ENCODE measurements at regions not wholly inside any gene's neighbourhood (a gene's known extent, or its start where the extent isn't known, plus 50 kb on each side); places are given as distances from the start of the nearest gene placed in this dataset.
A peak's percentile ranks its signal among the peaks of the same experiment; 100 is the strongest.

DNA sequence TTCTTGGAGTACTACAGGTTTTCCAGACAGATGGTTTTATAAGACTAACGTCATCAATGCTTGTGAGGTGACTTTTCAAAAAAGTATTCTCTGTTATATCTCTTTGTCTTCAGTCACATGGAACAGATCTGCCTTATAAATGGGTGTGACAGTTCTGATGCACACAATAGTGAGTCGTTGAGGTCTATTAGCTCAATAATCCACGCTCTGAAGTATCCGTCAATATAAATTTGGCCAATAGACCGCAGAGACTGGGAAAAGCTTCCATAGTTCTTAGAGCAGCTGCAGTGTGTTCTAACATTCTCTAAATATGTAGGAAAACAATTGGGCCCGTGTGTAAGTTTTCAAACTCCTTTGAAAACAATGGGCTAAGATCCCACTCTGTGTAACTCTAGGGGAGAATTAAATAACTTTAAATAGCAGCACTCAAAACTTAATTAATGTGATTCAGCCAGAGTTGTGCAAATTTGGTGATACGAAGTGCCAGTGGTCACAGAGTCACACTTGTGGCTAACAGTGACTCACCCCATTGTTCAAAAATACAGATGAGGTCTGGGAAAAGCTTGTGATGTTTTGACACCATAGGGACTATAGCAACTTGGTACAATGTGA, 316.0 kb downstream of the LMO4 start:
- no peak for DNase-seq (ENCODE audit: insufficient read length, low spot score, missing footprints)
- Histone ChIP-seq H3K4me2 (ENCODE audit: insufficient read depth, low read length) (peak overlapping the region; percentile 2), H3K4me3 (ENCODE audit: insufficient read depth, low read length) (no peak overlapping the region), H3K27me3 (ENCODE audit: insufficient read depth, low read length) (no peaks in the 10 kb centered on the region), H4K20me1 (ENCODE audit: insufficient read depth, low read length) (no peaks in the 10 kb centered on the region), H3K27ac (ENCODE audit: low read depth, low read length) (peak overlapping the region; percentile 79), H3K79me2 (ENCODE audit: insufficient read depth, low read length) (no peaks in the 10 kb centered on the region), H3K36me3 (ENCODE audit: insufficient read depth, low read length) (no peaks in the 10 kb centered on the region), H3K9me3 (ENCODE audit: low read depth, low read length) (no peaks in the 10 kb centered on the region), H2AFZ (ENCODE audit: low read length) (peak overlapping the region; percentile 44), H3K4me1 (ENCODE audit: insufficient read depth, low read length) (peaks cover 16% of the 10 kb centered on the region)
- TF ChIP-seq, protein P1, sequence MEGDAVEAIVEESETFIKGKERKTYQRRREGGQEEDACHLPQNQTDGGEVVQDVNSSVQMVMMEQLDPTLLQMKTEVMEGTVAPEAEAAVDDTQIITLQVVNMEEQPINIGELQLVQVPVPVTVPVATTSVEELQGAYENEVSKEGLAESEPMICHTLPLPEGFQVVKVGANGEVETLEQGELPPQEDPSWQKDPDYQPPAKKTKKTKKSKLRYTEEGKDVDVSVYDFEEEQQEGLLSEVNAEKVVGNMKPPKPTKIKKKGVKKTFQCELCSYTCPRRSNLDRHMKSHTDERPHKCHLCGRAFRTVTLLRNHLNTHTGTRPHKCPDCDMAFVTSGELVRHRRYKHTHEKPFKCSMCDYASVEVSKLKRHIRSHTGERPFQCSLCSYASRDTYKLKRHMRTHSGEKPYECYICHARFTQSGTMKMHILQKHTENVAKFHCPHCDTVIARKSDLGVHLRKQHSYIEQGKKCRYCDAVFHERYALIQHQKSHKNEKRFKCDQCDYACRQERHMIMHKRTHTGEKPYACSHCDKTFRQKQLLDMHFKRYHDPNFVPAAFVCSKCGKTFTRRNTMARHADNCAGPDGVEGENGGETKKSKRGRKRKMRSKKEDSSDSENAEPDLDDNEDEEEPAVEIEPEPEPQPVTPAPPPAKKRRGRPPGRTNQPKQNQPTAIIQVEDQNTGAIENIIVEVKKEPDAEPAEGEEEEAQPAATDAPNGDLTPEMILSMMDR (IDR thresholded peaks at IDR 0.05; ENCODE audit: extremely low read depth, low read depth, low read length): no peak

DNA sequence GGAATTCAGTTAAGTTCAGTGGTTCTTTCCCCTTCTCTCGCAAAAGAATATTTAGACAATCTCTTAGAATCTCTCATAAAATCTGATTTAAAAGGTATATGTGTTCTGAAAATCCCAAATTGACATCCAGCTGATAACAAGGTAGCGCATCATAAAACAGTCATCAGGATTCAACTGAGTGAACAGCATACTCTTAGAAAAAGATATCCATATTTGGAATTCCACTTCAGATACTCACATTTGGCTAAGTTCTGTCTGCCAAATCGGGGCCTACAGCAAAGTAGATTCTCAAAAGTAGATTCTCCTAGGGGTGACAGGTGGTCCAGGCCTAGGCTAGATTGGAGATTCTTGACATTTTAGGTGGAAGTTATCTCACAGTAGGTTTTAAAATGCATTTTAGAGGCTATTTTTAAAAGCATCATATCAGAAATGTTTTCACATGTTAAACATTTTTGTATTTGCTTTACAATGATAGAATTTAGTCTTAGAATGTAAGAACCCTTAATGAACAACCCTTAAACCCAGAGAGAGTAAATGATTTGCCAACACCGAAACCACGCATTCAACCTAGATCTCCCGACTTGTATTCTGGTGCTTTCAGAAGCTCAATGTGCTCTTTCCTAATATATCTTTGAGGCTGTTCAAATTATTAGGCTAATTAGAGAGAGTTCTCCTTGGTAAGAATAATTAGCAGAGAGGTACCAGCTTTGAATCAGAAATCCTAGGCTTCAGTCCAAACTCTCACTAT, 318.9 kb downstream of the LMO4 start:
- H3K4me3 ChIP-seq (ENCODE audit: insufficient read depth, low read length): no peak overlapping the region
- H3K27ac ChIP-seq (ENCODE audit: low read depth, low read length): no peak overlapping the region
- no peaks in the 10 kb centered on the region for H4K20me1 ChIP-seq (ENCODE audit: insufficient read depth, low read length)
- peak; percentile 51 for DNase-seq (ENCODE audit: insufficient read length, low spot score, missing footprints)
- H3K4me1 ChIP-seq (ENCODE audit: insufficient read depth, low read length): peaks cover 16% of the 10 kb centered on the region
- H3K36me3 ChIP-seq (ENCODE audit: insufficient read depth, low read length): no peaks in the 10 kb centered on the region
- H3K9me3 ChIP-seq (ENCODE audit: low read depth, low read length): no peaks in the 10 kb centered on the region
- TF ChIP-seq, protein P1 (IDR thresholded peaks at IDR 0.05; ENCODE audit: extremely low read depth, low read depth, low read length): no peak
- no peak overlapping the region for H2AFZ ChIP-seq (ENCODE audit: low read length)
- H3K27me3 ChIP-seq (ENCODE audit: insufficient read depth, low read length): no peaks in the 10 kb centered on the region
- H3K79me2 ChIP-seq (ENCODE audit: insufficient read depth, low read length): no peaks in the 10 kb centered on the region
- no peak overlapping the region for H3K4me2 ChIP-seq (ENCODE audit: insufficient read depth, low read length)

DNA sequence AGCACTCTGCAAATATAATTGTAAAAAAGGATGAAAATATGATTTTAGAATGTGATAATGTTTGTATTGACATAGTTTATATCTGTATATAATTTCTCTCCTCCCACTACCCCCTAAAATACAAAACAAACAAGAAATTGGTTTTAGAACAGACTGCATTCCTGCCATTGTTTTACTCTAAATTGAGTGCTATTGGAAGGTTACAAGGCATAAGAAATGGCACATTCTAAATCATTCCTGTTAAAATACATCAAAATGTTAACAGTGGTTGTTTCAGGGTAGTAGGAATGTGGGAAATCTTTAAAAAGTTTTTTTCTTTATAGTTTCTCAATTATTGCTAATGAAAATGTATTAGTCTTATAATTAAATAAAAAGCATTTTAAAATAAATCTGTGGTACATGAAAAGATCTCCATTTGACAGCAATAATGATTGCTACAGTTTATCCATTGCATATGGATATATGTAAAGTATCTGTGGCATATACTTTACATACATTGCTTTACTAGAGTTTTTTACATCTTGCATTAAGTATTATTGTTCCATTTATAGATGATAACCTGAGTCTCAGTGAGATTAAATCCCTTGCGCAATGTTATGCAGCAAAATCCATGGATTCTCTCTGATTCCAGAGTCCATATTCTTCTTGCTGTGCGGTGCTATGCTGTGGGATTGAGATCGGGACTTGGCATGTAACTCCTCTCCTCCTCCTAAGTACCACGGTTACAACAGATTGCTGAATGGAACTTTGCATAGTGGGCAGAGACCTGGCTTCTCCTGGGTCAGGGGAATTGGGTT, 319.8 kb downstream of the LMO4 start:
- TF ChIP-seq, protein P1 (IDR thresholded peaks at IDR 0.05; ENCODE audit: extremely low read depth, low read depth, low read length): no peak

DNA sequence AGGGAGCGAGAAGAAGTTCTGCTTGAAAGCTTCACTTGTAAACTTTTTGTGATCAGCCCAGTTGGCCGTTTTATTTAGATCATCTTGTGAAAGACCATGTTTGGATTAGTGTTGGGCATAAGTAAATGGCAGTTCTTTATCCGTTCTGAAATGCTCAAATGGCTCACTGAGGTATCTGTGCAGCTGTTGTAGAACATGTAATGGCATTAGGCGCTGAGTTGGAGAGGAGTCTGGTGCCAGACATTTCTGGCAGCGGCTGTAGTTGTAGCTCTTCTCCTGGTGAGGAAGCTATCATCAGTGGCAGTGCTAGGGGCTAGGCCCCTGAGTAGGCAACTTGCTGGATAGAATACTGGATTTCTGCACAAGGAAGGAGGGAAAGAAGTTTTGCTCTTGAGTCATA, 321.6 kb downstream of the LMO4 start:
- DNase-seq (ENCODE audit: insufficient read length, low spot score, missing footprints): no peak
- no peaks in the 10 kb centered on the region for H3K36me3 ChIP-seq (ENCODE audit: insufficient read depth, low read length)
- no peak overlapping the region for H3K4me3 ChIP-seq (ENCODE audit: insufficient read depth, low read length)
- H3K4me2 ChIP-seq (ENCODE audit: insufficient read depth, low read length): no peak overlapping the region
- TF ChIP-seq, protein P1 (IDR thresholded peaks at IDR 0.05; ENCODE audit: extremely low read depth, low read depth, low read length): no peak
- no peaks in the 10 kb centered on the region for H3K9me3 ChIP-seq (ENCODE audit: low read depth, low read length)
- no peaks in the 10 kb centered on the region for H3K79me2 ChIP-seq (ENCODE audit: insufficient read depth, low read length)
- H2AFZ ChIP-seq (ENCODE audit: low read length): no peak overlapping the region
- H3K4me1 ChIP-seq (ENCODE audit: insufficient read depth, low read length): no peaks in the 10 kb centered on the region
- H4K20me1 ChIP-seq (ENCODE audit: insufficient read depth, low read length): no peaks in the 10 kb centered on the region
- H3K27me3 ChIP-seq (ENCODE audit: insufficient read depth, low read length): no peaks in the 10 kb centered on the region
- H3K27ac ChIP-seq (ENCODE audit: low read depth, low read length): no peak overlapping the region

More for the DNA sequence above, 319.8 kb downstream of the LMO4 start:
- Histone ChIP-seq H3K4me3 (ENCODE audit: insufficient read depth, low read length) (no peak overlapping the region), H3K9me3 (ENCODE audit: low read depth, low read length) (no peaks in the 10 kb centered on the region), H3K79me2 (ENCODE audit: insufficient read depth, low read length) (no peaks in the 10 kb centered on the region), H2AFZ (ENCODE audit: low read length) (no peak overlapping the region), H3K27ac (ENCODE audit: low read depth, low read length) (no peak overlapping the region), H3K4me1 (ENCODE audit: insufficient read depth, low read length) (peaks cover 16% of the 10 kb centered on the region), H3K27me3 (ENCODE audit: insufficient read depth, low read length) (no peaks in the 10 kb centered on the region), H3K4me2 (ENCODE audit: insufficient read depth, low read length) (no peak overlapping the region), H4K20me1 (ENCODE audit: insufficient read depth, low read length) (no peaks in the 10 kb centered on the region), H3K36me3 (ENCODE audit: insufficient read depth, low read length) (no peaks in the 10 kb centered on the region)
- no peak for DNase-seq (ENCODE audit: insufficient read length, low spot score, missing footprints)

Data from osteoblast (primary cell).